ENCODE measurements at regions not wholly inside any gene's neighbourhood (a gene's known extent, or its start where the extent isn't known, plus 50 kb on each side); places are given as distances from the start of the nearest gene placed in this dataset.

DNA sequence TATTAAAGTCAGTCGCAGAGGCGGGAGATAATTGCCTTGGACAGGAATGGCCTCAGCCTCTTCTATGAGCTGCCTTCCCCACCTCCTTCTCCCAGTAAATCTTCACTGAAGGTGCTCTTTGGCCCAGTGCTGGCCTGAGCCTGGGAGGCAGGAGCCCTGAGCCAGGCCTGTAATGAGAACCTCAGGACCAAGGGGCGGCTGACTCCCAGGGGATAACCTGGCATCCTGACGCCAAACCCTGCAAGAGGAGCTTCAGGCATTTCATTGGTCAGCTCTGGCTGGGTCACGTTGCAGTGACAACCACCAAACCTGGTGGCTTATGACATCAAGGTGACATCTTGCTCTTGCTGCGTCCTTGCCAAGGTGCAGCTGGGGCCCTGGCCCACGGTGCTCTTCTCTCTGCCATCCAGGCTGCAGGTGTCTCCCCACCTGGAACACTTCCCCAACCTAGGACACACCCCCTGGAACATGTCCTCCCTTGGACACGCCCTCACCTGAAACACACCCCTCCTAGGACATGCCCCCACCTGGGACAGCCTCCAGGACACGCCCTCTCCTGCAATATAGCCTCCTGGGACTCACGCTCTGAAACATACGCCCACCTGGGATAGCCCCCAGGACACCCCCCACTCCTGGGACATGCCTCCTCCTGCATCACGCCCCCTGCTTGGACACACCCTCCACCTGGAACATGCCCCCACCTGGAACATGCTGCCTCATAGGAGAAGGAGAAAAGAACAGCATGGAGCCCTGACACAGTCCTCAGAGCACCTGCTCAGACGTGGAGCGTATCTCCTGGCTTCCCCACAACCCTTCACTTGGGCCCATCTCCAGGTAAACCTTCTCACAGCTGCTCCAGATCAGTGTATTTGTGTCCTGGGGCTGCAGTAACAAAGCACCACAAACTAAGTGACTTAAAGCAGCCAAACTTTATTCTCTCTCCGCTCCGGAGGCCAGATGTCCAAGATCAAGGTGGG, 333.6 kb downstream of the NPHP4 start:
- POLR2A ChIA-PET = no interaction called here
- H3K9me3 ChIP-seq (ENCODE audit: control extremely low read depth in 1 of 3, control insufficient read depth in 2 of 3, insufficient read depth in 1 of 3, low read length in 2 of 3) = no peaks in the 10 kb centered on the region
- no peaks in the 10 kb centered on the region for H3K36me3 ChIP-seq (replicated peaks in 1 of 2; ENCODE audit: control extremely low read depth in 1 of 2, control insufficient read depth in 1 of 2, extremely low read depth in 1 of 2, insufficient read depth in 2 of 2, low read length in 1 of 2)
- H3K4me2 ChIP-seq (replicated peaks; ENCODE audit: low read depth, low read length, poor library complexity, severe bottlenecking) = no peak overlapping the region
- no peak overlapping the region for H3K27ac ChIP-seq (ENCODE audit: low read length in 2 of 2)
- 89% methylated on average over 12 of the region's 16 CpGs for WGBS (ENCODE audit: insufficient coverage)
- Mint-ChIP-seq H3K4me1 (no peaks in the 10 kb centered on the region), H3K4me3 (no peak overlapping the region), H3K9me3 (ENCODE audit: insufficient read depth) (peaks cover 3% of the 10 kb centered on the region), H3K27ac (no peak overlapping the region), H3K27me3 (peaks cover 8% of the 10 kb centered on the region)
- no peak overlapping the region for H3K4me3 ChIP-seq (ENCODE audit: control extremely low read depth in 1 of 5, extremely low read depth in 1 of 5, insufficient read depth in 1 of 5, low read depth in 2 of 5, low read length in 4 of 5)
- DNase-seq = no peak
- intact Hi-C loops (cut with micrococcal nuclease) = no loop called here
- H3K79me2 ChIP-seq (ENCODE audit: control insufficient read depth, insufficient read depth, low read length) = no peaks in the 10 kb centered on the region
- ATAC-seq (ENCODE audit: low read depth) = no peak
- no peak overlapping the region for H2AFZ ChIP-seq (ENCODE audit: insufficient read depth, low read depth, low read length, poor library complexity, severe bottlenecking)
- no peaks in the 10 kb centered on the region for H3K27me3 ChIP-seq (replicated peaks in 1 of 4; ENCODE audit: control extremely low read depth in 1 of 4, control insufficient read depth in 3 of 4, insufficient read depth in 4 of 4, low read length in 3 of 4)
- CTCF ChIA-PET = no interaction called here
- H3K4me1 ChIP-seq (ENCODE audit: control insufficient read depth in 2 of 2, insufficient read depth in 2 of 2, low read length in 2 of 2) = no peaks in the 10 kb centered on the region
- no peak overlapping the region for H3K9ac ChIP-seq (ENCODE audit: low read length)
- TF ChIP-seq EZH2 (IDR thresholded peaks at IDR 0.05; ENCODE audit: borderline replicate concordance, insufficient read depth, low read depth, low read length, poor library complexity, severe bottlenecking) = no peak
- TF ChIP-seq, protein P1, sequence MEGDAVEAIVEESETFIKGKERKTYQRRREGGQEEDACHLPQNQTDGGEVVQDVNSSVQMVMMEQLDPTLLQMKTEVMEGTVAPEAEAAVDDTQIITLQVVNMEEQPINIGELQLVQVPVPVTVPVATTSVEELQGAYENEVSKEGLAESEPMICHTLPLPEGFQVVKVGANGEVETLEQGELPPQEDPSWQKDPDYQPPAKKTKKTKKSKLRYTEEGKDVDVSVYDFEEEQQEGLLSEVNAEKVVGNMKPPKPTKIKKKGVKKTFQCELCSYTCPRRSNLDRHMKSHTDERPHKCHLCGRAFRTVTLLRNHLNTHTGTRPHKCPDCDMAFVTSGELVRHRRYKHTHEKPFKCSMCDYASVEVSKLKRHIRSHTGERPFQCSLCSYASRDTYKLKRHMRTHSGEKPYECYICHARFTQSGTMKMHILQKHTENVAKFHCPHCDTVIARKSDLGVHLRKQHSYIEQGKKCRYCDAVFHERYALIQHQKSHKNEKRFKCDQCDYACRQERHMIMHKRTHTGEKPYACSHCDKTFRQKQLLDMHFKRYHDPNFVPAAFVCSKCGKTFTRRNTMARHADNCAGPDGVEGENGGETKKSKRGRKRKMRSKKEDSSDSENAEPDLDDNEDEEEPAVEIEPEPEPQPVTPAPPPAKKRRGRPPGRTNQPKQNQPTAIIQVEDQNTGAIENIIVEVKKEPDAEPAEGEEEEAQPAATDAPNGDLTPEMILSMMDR (IDR thresholded peaks at IDR 0.05) = no peak
- no peaks in the 10 kb centered on the region for H4K20me1 ChIP-seq (ENCODE audit: control insufficient read depth, insufficient read depth, low read length, poor library complexity, severe bottlenecking)
